GM20431 (cell line): ENCODE measurements at regions not wholly inside any gene's neighbourhood (a gene's known extent, or its start where the extent isn't known, plus 50 kb on each side); places are given as distances from the start of the nearest gene placed in this dataset.

Experiments used
- in situ Hi-C: fragments of 300-500 bp; cut with MseI, MboI; formaldehyde crosslinking; loops from one replicate; pipeline ENCODE4 v1.15.0; 2020; ENCODE audit warnings: low sequenced_read_pairs; ENCODE audit not compliant: unreplicated experiment

- in situ Hi-C loops: no loop called here
Measured at GRCh38 chr1:5594056-5594956, 397.9 kb downstream of the NPHP4 start.

- in situ Hi-C loops: no loop called here
Measured at GRCh38 chr1:5590717-5591116, 401.5 kb downstream of the NPHP4 start.

GRCh38 chr1:5586629-5587028 is 405.6 kb downstream of the NPHP4 start:
- in situ Hi-C loops: no loop called here

- in situ Hi-C loops: no loop called here
Measured at GRCh38 chr1:5585256-5585655, 407.0 kb downstream of the NPHP4 start.

- in situ Hi-C loops: no loop called here
Measured at GRCh38 chr1:5580926-5581325, 411.3 kb downstream of the NPHP4 start.

GRCh38 chr1:5579966-5580365 is 412.3 kb downstream of the NPHP4 start:
- in situ Hi-C loops: no loop called here

GRCh38 chr1:5578690-5579089 is 413.5 kb downstream of the NPHP4 start:
- in situ Hi-C loops: no loop called here

GRCh38 chr1:5577255-5578040 is 414.8 kb downstream of the NPHP4 start:
- in situ Hi-C loops: no loop called here

GRCh38 chr1:5576673-5577065 is 415.6 kb downstream of the NPHP4 start:
- in situ Hi-C loops: no loop called here

- in situ Hi-C loops: no loop called here
Measured at GRCh38 chr1:5576011-5576672, 416.1 kb downstream of the NPHP4 start.

- in situ Hi-C loops: no loop called here
Measured at GRCh38 chr1:5575396-5575940, 416.8 kb downstream of the NPHP4 start.

GRCh38 chr1:5574641-5575040 is 417.6 kb downstream of the NPHP4 start:
- in situ Hi-C loops: no loop called here

- in situ Hi-C loops: no loop called here
Measured at GRCh38 chr1:5572794-5573193, 419.4 kb downstream of the NPHP4 start.

GRCh38 chr1:5571861-5572401 is 420.3 kb downstream of the NPHP4 start:
- in situ Hi-C loops: no loop called here

- in situ Hi-C loops: no loop called here
Measured at GRCh38 chr1:5571438-5571837, 420.8 kb downstream of the NPHP4 start.

GRCh38 chr1:5570931-5571330 is 421.3 kb downstream of the NPHP4 start:
- in situ Hi-C loops: no loop called here

GRCh38 chr1:5568321-5568720 is 423.9 kb downstream of the NPHP4 start:
- in situ Hi-C loops: no loop called here

GRCh38 chr1:5567839-5568238 is 424.4 kb downstream of the NPHP4 start:
- in situ Hi-C loops: no loop called here

- in situ Hi-C loops: no loop called here
Measured at GRCh38 chr1:5566924-5567323, 425.3 kb downstream of the NPHP4 start.
